Naive thymus-derived CD4-positive, alpha-beta T cell (primary cell): ENCODE measurements at regions not wholly inside any gene's neighbourhood (a gene's known extent, or its start where the extent isn't known, plus 50 kb on each side); places are given as distances from the start of the nearest gene placed in this dataset.

Source experiments
- ATAC-seq: fragments of 150-1000 bp; cut with Tn5 transposase; 2 replicates; pipeline ENCODE4 v1.10.0; 2021; ENCODE audit warnings: mild to moderate bottlenecking, moderate library complexity
- CTCF ChIA-PET: fragments of 350-600 bp; sonication (Branson Sonifier 250); formaldehyde crosslinking; loops from one replicate; lab custom pipeline; 2021; ENCODE audit warnings: antibody characterized with exemption; lab: Charles Lee
- POLR2A ChIA-PET: fragments of 350-600 bp; sonication (Branson Sonifier 250); formaldehyde crosslinking; loops from one replicate; lab custom pipeline; 2021; ENCODE audit warnings: antibody characterized with exemption, inconsistent platforms; lab: Charles Lee
- DNase-seq, 9 donors: peaks; one replicate each; pipeline versions ENCODE4 v3.0.0 to v3.0.0-alpha.2; 2020 to 2022; ENCODE audit warnings: mixed read lengths in 1 of 9
- H3K27ac ChIP-seq: one replicate; pipeline ENCODE4 v1.7.0; 2013; ENCODE audit warnings: mild to moderate bottlenecking, low read depth, low read length, moderate library complexity
- H3K27me3 ChIP-seq, 2 donors: one replicate each; pipeline ENCODE4 v1.7.0; 2013; ENCODE audit warnings: low read length in 2 of 2, mild to moderate bottlenecking in 2 of 2, moderate library complexity in 2 of 2; ENCODE audit not compliant: control insufficient read depth in 2 of 2, insufficient read depth in 2 of 2
- H3K36me3 ChIP-seq, 3 experiments: 1 replicate in 2 of 3; 2 replicates in 1 of 3; pipeline ENCODE4 v1.7.0; 2013; ENCODE audit warnings: low read length in 3 of 3, mild to moderate bottlenecking in 3 of 3, moderate library complexity in 1 of 3; ENCODE audit not compliant: insufficient read depth in 3 of 3, control insufficient read depth in 2 of 3
- H3K4me1 ChIP-seq, 2 donors: one replicate each; pipeline ENCODE4 v1.7.0; 2013; ENCODE audit warnings: low read length in 2 of 2, mild to moderate bottlenecking in 2 of 2, moderate library complexity in 1 of 2; ENCODE audit not compliant: control insufficient read depth in 2 of 2, insufficient read depth in 2 of 2
- H3K4me3 ChIP-seq: 2 replicates; pipeline ENCODE4 v1.7.0; 2013; ENCODE audit warnings: mild to moderate bottlenecking, low read length
- H3K9me3 ChIP-seq, 3 experiments: 1 replicate in 2 of 3; 2 replicates in 1 of 3; pipeline ENCODE4 v1.7.0; 2013; ENCODE audit warnings: low read length in 3 of 3; ENCODE audit not compliant: control insufficient read depth in 2 of 3
- H3K27ac Mint-ChIP-seq, 9 donors: one replicate each; pipeline ENCODE4 v1.8.0; 2020 to 2022; ENCODE audit warnings: mixed read lengths in 9 of 9, mild to moderate bottlenecking in 8 of 9, moderate library complexity in 5 of 9, inconsistent platforms in 2 of 9
- H3K27me3 Mint-ChIP-seq, 5 donors: one replicate each; pipeline ENCODE4 v1.8.0; 2021 to 2022; ENCODE audit warnings: mixed read lengths in 5 of 5, mild to moderate bottlenecking in 1 of 5
- H3K36me3 Mint-ChIP-seq, 5 donors: one replicate each; pipeline ENCODE4 v1.8.0; 2020 to 2022; ENCODE audit warnings: mixed read lengths in 5 of 5, mild to moderate bottlenecking in 3 of 5, inconsistent platforms in 1 of 5
- H3K4me1 Mint-ChIP-seq, 7 donors: one replicate each; pipeline ENCODE4 v1.8.0; 2020 to 2022; ENCODE audit warnings: mixed read lengths in 7 of 7, mild to moderate bottlenecking in 3 of 7, inconsistent platforms in 1 of 7
- H3K4me3 Mint-ChIP-seq, 10 donors: one replicate each; pipeline ENCODE4 v1.8.0; 2020 to 2022; ENCODE audit warnings: mild to moderate bottlenecking in 10 of 10, mixed read lengths in 10 of 10, moderate library complexity in 6 of 10, inconsistent platforms in 2 of 10
- H3K9me3 Mint-ChIP-seq, 11 donors: one replicate each; pipeline ENCODE4 v1.8.0; 2020 to 2022; ENCODE audit warnings: mixed read lengths in 11 of 11, mild to moderate bottlenecking in 4 of 11, inconsistent platforms in 1 of 11, moderate library complexity in 1 of 11
- intact Hi-C, 2 donors: fragments of 100-400 bp; cut with micrococcal nuclease; formaldehyde crosslinking; loops; one replicate each; pipeline ENCODE4 v1.15.1; 2023

GRCh38 chr12:111251787-111252186 is 117.1 kb downstream of the PHETA1 start:
- Mint-ChIP-seq H3K36me3 (no peaks in the 10 kb centered on the region), H3K4me3 (no peak overlapping the region), H3K27ac (no peak overlapping the region), H3K4me1 (peaks cover 0 to 1% (median 0%) of the 10 kb centered on the region in 7 donors), H3K9me3 (peaks cover 0 to 2% (median 0%) of the 10 kb centered on the region in 11 donors), H3K27me3 (peaks cover 0 to 14% (median 4%) of the 10 kb centered on the region in 5 donors)
- Histone ChIP-seq H3K27me3 (no peaks in the 10 kb centered on the region), H3K4me1 (no peaks in the 10 kb centered on the region), H3K9me3 (no peaks in the 10 kb centered on the region), H3K36me3 (no peaks in the 10 kb centered on the region), H3K27ac (no peak overlapping the region), H3K4me3 (no peak overlapping the region)
- no peak for ATAC-seq
- CTCF ChIA-PET, result interaction anchor here (0.6 kb wide), 1 partner anchor 159 kb away, joined by 8 read pairs; no protein-coding TSS in a partner anchor
- intact Hi-C loops, result no loop called here
- POLR2A ChIA-PET, result no interaction called here
- DNase-seq, result no peak

GRCh38 chr12:111251058-111251730 is 117.7 kb downstream of the PHETA1 start:
- H3K36me3 Mint-ChIP-seq, result no peaks in the 10 kb centered on the region
- no peak for DNase-seq
- no peak overlapping the region for H3K27ac ChIP-seq
- no peaks in the 10 kb centered on the region for H3K9me3 ChIP-seq
- H3K27me3 ChIP-seq, result no peaks in the 10 kb centered on the region
- no peak overlapping the region for H3K4me3 Mint-ChIP-seq
- ChIA-PET POLR2A (no interaction called here), CTCF (interaction anchor here (0.6 kb wide), 1 partner anchor 159 kb away, joined by 8 read pairs; no protein-coding TSS in a partner anchor)
- H3K9me3 Mint-ChIP-seq, result peaks cover 0 to 4% (median 0%) of the 10 kb centered on the region in 11 donors
- no peak overlapping the region for H3K4me3 ChIP-seq
- ATAC-seq, result no peak
- intact Hi-C loops, result no loop called here
- H3K4me1 Mint-ChIP-seq, result no peaks in the 10 kb centered on the region
- no peak overlapping the region for H3K27ac Mint-ChIP-seq
- peaks cover 0 to 16% (median 4%) of the 10 kb centered on the region in 5 donors for H3K27me3 Mint-ChIP-seq
- no peaks in the 10 kb centered on the region for H3K36me3 ChIP-seq
- no peaks in the 10 kb centered on the region for H3K4me1 ChIP-seq

DNA sequence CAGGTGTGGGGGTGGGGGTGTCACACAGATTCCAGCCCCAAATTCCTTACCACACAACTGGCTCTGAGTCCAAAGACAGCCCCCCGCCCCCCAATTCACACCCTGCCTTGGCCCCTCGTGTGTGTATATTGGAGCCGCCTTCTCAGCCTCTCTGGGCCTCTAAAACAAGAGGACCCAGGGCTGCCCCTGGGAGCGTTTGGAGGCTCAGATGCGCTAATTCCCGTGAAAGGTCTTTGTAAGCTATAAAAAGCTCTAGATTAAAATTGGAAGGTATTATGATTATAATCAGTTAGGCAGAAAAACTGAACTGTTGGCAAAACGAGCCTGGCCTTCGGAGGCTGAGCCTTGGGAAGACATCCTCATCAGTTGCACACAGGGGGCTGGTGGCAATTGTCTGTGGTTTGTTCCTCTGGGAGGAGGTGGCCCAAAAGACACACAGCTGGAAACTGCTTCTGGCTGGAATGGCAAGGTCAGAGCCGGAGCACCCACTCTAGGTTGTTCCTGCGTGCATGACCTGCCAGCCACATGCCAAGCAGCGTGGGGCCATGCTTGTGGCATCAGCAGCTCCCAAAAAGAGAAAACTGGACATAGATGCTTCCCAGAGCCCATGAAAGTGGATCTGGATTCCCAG is 118.5 kb downstream of the PHETA1 start:
- ChIA-PET CTCF (no interaction called here), POLR2A (no interaction called here)
- Mint-ChIP-seq H3K4me3 (no peak overlapping the region), H3K36me3 (no peaks in the 10 kb centered on the region), H3K4me1 (no peaks in the 10 kb centered on the region), H3K27me3 (peaks cover 0 to 16% (median 4%) of the 10 kb centered on the region in 5 donors), H3K27ac (no peak overlapping the region), H3K9me3 (peaks cover 0 to 4% (median 0%) of the 10 kb centered on the region in 11 donors)
- H3K9me3 ChIP-seq, result no peaks in the 10 kb centered on the region
- H3K27ac ChIP-seq, result no peak overlapping the region
- DNase-seq (no peak), ATAC-seq (no peak)
- H3K4me3 ChIP-seq, result no peak overlapping the region
- no peaks in the 10 kb centered on the region for H3K4me1 ChIP-seq
- H3K36me3 ChIP-seq, result no peaks in the 10 kb centered on the region
- intact Hi-C loops, result no loop called here
- H3K27me3 ChIP-seq, result no peaks in the 10 kb centered on the region

GRCh38 chr12:111249757-111250156 is 119.1 kb downstream of the PHETA1 start:
- Histone ChIP-seq H3K27ac (no peak overlapping the region), H3K4me1 (no peaks in the 10 kb centered on the region), H3K4me3 (no peak overlapping the region), H3K27me3 (no peaks in the 10 kb centered on the region), H3K9me3 (no peaks in the 10 kb centered on the region), H3K36me3 (no peaks in the 10 kb centered on the region)
- peaks cover 0 to 4% (median 0%) of the 10 kb centered on the region in 11 donors for H3K9me3 Mint-ChIP-seq
- H3K27me3 Mint-ChIP-seq, result peaks cover 0 to 17% (median 4%) of the 10 kb centered on the region in 5 donors
- no peak overlapping the region for H3K27ac Mint-ChIP-seq
- POLR2A ChIA-PET, result no interaction called here
- intact Hi-C loops, result no loop called here
- no peak overlapping the region for H3K4me3 Mint-ChIP-seq
- ATAC-seq (no peak), DNase-seq (no peak)
- no peaks in the 10 kb centered on the region for H3K4me1 Mint-ChIP-seq
- CTCF ChIA-PET, result no interaction called here
- H3K36me3 Mint-ChIP-seq, result no peaks in the 10 kb centered on the region

DNA sequence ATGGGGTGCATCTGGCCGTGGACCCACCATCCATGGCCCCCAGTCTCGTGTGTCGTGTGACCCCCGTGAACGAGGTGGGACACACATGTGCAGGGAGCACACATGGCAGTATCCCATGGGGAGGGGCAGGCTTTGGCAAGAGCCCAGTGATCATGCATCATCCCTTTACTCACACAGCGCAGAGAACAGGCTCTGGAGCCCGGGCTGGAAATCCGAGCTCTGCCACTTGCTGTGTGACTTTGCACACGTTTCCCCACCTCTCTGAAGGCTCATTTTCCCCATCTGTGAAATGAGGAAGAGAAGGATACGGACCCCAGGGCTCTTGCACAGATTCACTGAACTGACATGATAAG is 119.9 kb downstream of the PHETA1 start:
- Histone ChIP-seq H3K4me1 (no peaks in the 10 kb centered on the region), H3K9me3 (no peaks in the 10 kb centered on the region), H3K27me3 (no peaks in the 10 kb centered on the region), H3K36me3 (no peaks in the 10 kb centered on the region), H3K4me3 (no peak overlapping the region), H3K27ac (no peak overlapping the region)
- H3K27ac Mint-ChIP-seq, result no peak overlapping the region
- H3K4me3 Mint-ChIP-seq, result no peak overlapping the region
- ATAC-seq (no peak), DNase-seq (no peak)
- ChIA-PET POLR2A (no interaction called here), CTCF (no interaction called here)
- H3K9me3 Mint-ChIP-seq, result peaks cover 0 to 10% (median 2%) of the 10 kb centered on the region in 11 donors
- H3K36me3 Mint-ChIP-seq, result no peaks in the 10 kb centered on the region
- intact Hi-C loops, result no loop called here
- no peaks in the 10 kb centered on the region for H3K4me1 Mint-ChIP-seq
- H3K27me3 Mint-ChIP-seq, result peaks cover 0 to 17% (median 4%) of the 10 kb centered on the region in 5 donors

GRCh38 chr12:111248236-111249017 is 120.5 kb downstream of the PHETA1 start:
- H3K27me3 ChIP-seq, result no peaks in the 10 kb centered on the region
- no peaks in the 10 kb centered on the region for H3K9me3 ChIP-seq
- H3K4me3 ChIP-seq, result no peak overlapping the region
- no peak overlapping the region for H3K27ac ChIP-seq
- H3K27ac Mint-ChIP-seq, result no peak overlapping the region
- no peaks in the 10 kb centered on the region for H3K4me1 Mint-ChIP-seq
- POLR2A ChIA-PET, result no interaction called here
- H3K9me3 Mint-ChIP-seq, result peaks cover 0 to 15% (median 2%) of the 10 kb centered on the region in 11 donors
- H3K36me3 Mint-ChIP-seq, result no peaks in the 10 kb centered on the region
- H3K27me3 Mint-ChIP-seq, result peaks cover 0 to 15% (median 4%) of the 10 kb centered on the region in 5 donors
- no peak overlapping the region for H3K4me3 Mint-ChIP-seq
- ATAC-seq, result peak; percentile 80
- CTCF ChIA-PET, result no interaction called here
- intact Hi-C loops, result no loop called here
- H3K4me1 ChIP-seq, result no peaks in the 10 kb centered on the region
- DNase-seq, result peak in 1 of 9 donors; percentile 18
- no peaks in the 10 kb centered on the region for H3K36me3 ChIP-seq
